NCI-H2227 (cell line): ENCODE measurements at regions not wholly inside any gene's neighbourhood (a gene's known extent, or its start where the extent isn't known, plus 50 kb on each side); places are given as distances from the start of the nearest gene placed in this dataset.

Experiments
- DNase-seq: peaks from one replicate; lab custom pipeline; 2025; ENCODE audit not compliant: unreplicated experiment; lab: John Stamatoyannopoulos, UW

DNA sequence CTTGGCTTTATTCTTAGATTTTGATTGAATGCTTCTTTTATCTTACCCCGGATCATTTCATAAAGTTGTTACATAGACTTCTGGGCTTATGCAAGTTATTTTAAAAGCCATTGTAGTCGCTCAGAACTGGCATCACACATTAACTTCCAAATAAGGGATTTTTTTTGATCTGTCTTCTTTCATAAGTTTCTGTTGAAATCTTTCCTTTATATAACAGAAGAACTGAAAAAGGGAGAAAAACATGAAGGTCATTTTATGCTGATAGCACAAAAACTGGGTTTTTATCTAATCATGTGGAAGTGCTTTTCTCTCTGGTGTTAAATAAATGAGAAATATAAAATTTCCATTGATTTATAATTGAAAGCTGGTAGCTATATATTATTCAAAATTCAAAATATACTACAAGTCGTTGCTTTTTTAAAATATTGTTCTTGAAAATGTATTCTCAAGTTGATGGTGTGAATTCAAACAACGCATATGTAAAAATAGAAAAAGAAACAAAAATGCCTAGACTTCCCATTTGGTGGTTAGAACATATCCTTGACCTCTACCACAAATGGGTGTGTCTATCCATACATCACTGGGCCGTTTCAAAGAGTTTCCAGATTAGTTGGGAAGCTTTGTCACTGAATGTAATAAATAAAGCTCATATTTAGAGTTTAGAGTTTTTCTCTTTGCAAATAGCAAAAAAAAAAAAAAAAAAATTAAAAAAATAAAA lies 258.3 kb upstream of the ZPLD1 start:
- no peak for DNase-seq

DNA sequence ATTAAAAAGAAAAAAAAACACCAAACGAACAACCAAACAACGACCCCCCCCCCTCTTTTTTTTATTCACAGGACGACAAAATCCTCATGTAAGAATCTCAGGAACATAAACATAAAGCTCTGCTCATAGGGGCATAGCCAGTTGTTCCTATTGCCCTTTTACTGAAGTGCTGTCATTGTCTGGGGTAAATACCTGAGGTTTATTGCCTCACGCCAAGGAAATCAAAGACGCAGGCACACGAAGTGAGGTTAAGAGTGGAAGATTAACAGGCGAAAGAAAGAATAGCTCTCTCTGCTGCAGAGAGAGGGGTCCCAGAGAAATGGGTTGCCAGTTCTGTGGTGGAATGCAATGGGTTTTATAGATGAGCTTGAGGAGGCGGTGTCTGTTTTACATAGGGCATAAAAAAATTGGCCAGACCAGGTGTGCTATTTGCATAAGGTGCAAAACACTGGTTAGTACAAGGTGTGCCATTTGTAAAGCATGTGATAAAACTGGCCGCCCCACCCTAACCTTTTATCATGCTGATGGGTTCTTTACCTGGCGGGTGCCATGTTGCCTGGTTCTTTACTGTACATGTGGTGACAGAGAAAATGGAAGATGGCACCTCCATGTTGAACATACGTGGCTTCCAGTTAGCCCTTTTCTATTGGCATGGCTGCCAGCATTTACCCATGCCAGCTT lies 257.6 kb upstream of the ZPLD1 start:
- DNase-seq: no peak

- no peak for DNase-seq
These were observed 256.0 kb upstream of the ZPLD1 start for GRCh38 chr3:102178817-102179216.

DNA sequence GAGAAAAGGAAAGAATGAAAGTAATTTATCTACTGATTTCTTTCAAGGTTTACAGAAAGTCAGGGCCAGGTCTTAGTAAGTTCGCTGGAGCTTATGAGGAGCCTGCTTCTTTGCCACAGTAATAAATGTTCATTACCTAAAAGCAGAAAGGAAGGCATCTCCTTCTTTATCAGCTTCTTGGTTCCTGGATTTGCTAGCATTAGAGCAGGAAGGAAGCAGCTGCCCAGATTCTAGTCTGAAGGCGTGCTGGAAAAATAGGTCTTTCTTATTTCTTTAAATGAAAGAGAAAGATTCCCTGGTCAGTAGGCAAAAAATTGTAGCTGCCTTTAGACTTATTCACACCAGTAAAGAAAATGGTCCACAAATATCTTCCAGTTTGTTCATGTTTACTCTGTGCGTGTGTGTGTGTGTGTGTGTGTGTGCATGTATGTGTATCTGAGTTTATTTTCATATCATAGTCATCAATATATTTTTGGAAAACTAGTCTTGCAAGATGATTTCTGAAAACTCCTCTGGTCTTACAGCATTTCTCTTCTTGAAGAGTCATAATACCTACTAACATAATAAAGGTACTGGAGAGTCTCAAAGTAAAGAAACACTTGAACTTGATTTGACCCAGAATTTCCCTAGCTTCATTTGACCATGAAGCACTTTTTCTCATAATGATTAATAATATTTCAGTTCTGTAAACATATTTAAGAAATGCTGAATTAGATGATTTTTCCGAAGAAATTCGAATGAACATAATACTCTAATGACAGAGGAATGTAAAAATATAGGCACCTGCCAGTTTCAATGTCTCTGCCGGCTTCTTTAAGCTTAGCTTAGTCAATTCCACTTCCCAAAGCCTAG lies 255.3 kb upstream of the ZPLD1 start:
- no peak for DNase-seq

GRCh38 chr3:102180280-102180931 lies 254.4 kb upstream of the ZPLD1 start:
- DNase-seq: no peak

DNA sequence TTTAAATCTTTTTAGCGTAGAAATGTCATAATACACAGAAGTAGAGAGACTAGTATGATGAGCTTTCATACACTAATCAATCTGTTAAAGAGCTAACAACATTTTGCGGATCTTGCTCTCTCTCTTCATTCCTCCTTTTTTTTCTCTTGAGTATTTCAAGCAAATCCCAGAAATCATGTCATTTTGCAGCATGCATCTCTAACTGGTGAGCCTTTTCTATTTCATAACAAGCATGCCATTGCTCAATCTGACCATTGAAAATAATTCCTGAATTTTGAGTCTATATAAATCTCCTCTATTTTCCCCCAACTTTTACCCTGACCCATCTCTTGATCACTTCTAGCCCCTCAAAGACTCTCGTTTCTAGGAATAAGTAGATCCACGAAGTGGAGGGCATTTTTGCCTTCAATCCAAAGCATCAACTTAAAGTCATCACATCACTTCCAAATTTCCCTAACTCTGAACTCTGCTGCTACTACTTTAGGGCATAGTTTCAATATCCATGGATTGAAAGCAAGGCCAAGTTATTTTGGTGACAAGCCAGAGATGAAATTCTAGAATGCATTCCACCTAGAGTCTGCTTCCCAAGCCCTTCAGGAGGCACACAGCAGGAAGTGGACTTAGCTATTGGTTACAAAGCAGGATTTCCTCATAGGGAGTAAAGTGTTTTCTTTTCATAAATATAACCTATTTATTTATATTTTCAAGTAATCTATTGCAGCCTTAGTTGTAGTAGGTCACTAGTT lies 253.5 kb upstream of the ZPLD1 start:
- no peak for DNase-seq

- no peak for DNase-seq
These were observed 252.7 kb upstream of the ZPLD1 start for GRCh38 chr3:102182162-102182561.

GRCh38 chr3:102183186-102183585 lies 251.6 kb upstream of the ZPLD1 start:
- DNase-seq: no peak

DNA sequence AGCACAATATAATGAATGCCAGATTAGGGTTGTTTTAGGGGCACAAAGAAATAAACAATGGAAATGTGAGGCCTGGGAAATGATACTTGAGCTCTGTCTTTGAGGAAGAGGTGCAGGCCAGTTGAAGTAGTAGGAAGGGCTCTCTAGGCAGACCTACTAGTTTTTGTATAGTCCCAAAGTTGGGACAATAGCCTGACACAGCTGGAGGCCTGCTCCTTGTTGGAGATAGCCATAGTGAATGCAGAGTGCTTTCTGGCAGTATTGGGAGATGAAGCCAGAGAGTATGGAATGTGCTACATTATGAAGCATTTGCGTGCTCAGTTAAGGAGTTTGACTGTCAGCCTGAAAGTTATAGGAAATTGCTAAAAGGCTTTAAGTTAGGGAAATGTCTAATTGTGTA lies 251.2 kb upstream of the ZPLD1 start:
- DNase-seq: no peak

DNA sequence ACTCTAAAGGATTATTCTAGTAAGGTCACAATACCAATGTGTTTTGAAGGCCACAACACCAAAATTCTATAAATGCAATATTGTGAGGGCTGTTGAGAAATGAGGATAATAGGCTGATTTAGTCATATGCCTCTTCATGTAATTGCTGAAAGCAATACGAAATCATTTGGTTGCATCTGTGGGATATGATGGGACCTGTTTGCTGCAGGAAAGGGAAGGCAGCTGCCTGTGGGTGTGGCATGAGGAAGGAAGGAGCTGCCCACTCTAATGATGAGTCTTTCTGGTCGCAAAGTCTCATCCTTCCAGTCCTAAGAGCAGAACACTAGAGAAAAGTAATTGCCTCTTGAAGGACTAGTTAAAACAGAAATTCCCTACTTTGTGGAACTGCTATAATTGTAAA lies 245.3 kb upstream of the ZPLD1 start:
- DNase-seq: no peak

GRCh38 chr3:102189956-102190723 lies 244.7 kb upstream of the ZPLD1 start:
- no peak for DNase-seq

DNA sequence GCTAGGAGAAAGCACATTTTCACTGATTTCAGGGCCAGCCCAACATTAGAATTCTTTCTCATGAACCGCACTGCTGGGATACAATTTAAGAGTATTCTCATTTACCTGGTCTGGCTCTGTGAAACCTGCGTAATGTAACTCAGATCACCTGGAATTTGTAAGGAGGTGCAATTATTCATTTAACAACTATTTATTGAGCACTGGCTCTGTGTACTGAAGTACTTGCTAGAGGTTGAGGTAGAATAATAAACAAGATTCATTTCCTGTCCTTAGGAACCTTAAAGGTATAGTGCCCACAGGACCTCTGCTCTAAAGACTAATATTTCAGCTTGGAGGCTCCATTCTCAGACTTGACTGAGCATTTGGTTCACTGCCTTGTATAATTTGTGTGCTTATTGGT lies 242.2 kb upstream of the ZPLD1 start:
- no peak for DNase-seq

DNA sequence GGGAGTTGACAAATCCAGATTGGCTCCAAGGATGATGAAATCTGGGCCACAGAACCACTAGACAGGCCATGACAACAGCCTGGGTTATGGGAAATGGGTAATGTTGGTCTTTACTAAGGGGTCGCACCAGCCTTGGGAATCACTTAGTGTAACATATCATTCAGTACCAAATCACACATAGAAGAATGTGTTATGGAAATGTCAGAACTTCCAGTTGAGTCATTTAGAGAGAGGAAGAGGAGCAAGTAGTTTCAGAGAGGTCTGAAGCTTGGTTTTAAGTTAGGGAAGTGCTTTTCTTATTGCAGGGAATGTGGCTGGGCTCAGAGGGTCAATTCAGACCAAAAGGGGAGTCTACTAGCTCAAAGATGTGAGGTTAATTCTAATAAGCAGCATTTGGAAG lies 241.6 kb upstream of the ZPLD1 start:
- DNase-seq: no peak

- DNase-seq: no peak
These were observed 240.8 kb upstream of the ZPLD1 start for GRCh38 chr3:102194001-102194400.

GRCh38 chr3:102194760-102195159 lies 240.1 kb upstream of the ZPLD1 start:
- DNase-seq: no peak

- DNase-seq: peak; percentile 18
These were observed 239.4 kb upstream of the ZPLD1 start for GRCh38 chr3:102195198-102195948.

- DNase-seq: no peak
These were observed 234.7 kb upstream of the ZPLD1 start for GRCh38 chr3:102200126-102200525.

- DNase-seq: no peak
These were observed 234.3 kb upstream of the ZPLD1 start for GRCh38 chr3:102200560-102200959.

- no peak for DNase-seq
These were observed 229.2 kb upstream of the ZPLD1 start for GRCh38 chr3:102205647-102206046.
